Hepatocyte (in vitro differentiated cells): ENCODE measurements at regions not wholly inside any gene's neighbourhood (a gene's known extent, or its start where the extent isn't known, plus 50 kb on each side); places are given as distances from the start of the nearest gene placed in this dataset.

Experiments used
- CTCF ChIP-seq: fragments of 200-600 bp; sonication (generic); IDR thresholded peaks from 2 replicates; pipeline ENCODE4 v1.5.1; 2016; ENCODE audit warnings: antibody characterized with exemption, mild to moderate bottlenecking; ENCODE audit not compliant: poor library complexity
- EZH2 ChIP-seq: fragments of 200-600 bp; sonication (generic); IDR thresholded peaks from 2 replicates; pipeline ENCODE4 v1.6.1; 2016; ENCODE audit warnings: antibody characterized with exemption, mild to moderate bottlenecking, borderline replicate concordance
- EZH2phosphoT487 ChIP-seq: fragments of 200-600 bp; sonication (generic); IDR thresholded peaks from one replicate; pipeline ENCODE4 v1.6.1; 2018; ENCODE audit warnings: antibody characterized with exemption, mild to moderate bottlenecking, low read depth, moderate library complexity; ENCODE audit not compliant: unreplicated experiment, severe bottlenecking

- TF ChIP-seq CTCF: no peak
- no peak for TF ChIP-seq EZH2
- TF ChIP-seq EZH2phosphoT487: no peak
These were observed 78.1 kb upstream of the DHRSX start for GRCh38 chrX:2578864-2579263.
